Dendritic cell treated with granulocyte-macrophage colony-stimulating factor and Interleukin-4, amounts not matched to agents 40 ng/mL and 50 ng/mL, for 4 days (primary cell): ENCODE measurements at regions not wholly inside any gene's neighbourhood (a gene's known extent, or its start where the extent isn't known, plus 50 kb on each side); places are given as distances from the start of the nearest gene placed in this dataset.

ENCODE experiments used
- H3K27ac Mint-ChIP-seq: one replicate; pipeline ENCODE4 v1.8.0; 2022; ENCODE audit warnings: mild to moderate bottlenecking, mixed read lengths
- H3K27me3 Mint-ChIP-seq: one replicate; pipeline ENCODE4 v1.8.0; 2022; ENCODE audit warnings: mild to moderate bottlenecking, mixed read lengths
- H3K36me3 Mint-ChIP-seq: one replicate; pipeline ENCODE4 v1.8.0; 2022; ENCODE audit warnings: low read depth, mixed read lengths
- H3K4me1 Mint-ChIP-seq: one replicate; pipeline ENCODE4 v1.8.0; 2022; ENCODE audit warnings: low read depth, mixed read lengths
- H3K4me3 Mint-ChIP-seq: one replicate; pipeline ENCODE4 v1.8.0; 2022; ENCODE audit warnings: mild to moderate bottlenecking, moderate library complexity, mixed read lengths
- H3K9me3 Mint-ChIP-seq: one replicate; pipeline ENCODE4 v1.8.0; 2022; ENCODE audit warnings: mixed read lengths
- intact Hi-C: fragments of 100-400 bp; cut with micrococcal nuclease; formaldehyde crosslinking; loops from one replicate; pipeline ENCODE4 v1.15.0; 2022

DNA sequence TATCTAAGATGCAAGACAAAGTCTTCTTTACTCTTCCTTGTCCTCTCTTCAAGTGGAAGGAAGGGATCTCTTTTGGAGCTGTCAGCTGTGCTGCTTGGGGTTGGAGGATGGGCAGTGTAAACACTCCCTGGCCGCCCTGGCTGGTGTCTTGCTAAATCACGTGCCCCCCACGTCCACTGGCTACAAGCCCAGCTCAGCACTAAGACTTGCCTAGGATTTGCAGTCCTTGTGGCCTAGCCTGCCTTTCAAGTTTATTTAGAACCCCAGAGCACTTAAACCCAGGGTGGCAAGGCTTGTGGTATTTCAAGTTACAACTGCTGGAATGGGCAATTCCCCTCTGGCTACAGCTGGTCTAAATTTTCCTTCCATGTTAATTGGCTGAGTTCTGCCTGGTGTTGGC is 272.4 kb upstream of the MYO3A start:
- Mint-ChIP-seq H3K4me3 (no peak overlapping the region), H3K27ac (no peak overlapping the region), H3K9me3 (no peaks in the 10 kb centered on the region), H3K27me3 (no peaks in the 10 kb centered on the region), H3K36me3 (no peaks in the 10 kb centered on the region), H3K4me1 (no peaks in the 10 kb centered on the region)
- intact Hi-C loops, result no loop called here

DNA sequence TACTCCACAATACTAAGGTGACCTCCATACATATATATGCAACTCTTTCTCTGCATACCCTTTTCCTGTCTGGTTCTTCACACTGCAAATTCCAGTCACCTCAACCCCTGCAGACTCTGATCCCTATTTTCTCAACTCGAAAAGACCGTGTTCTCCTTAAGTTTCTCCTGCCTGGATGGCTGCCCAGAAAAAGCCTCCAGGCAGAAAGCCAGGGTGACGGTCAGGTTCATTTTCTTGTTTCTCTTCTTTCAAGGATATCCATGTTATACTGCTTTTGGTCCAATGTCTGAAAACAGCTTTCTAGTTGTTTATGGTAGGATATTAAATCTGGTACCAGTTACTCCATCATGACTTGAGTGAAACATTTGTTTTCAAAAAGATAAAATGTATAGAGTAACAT is 267.8 kb upstream of the MYO3A start:
- Mint-ChIP-seq H3K27me3 (no peaks in the 10 kb centered on the region), H3K4me3 (no peak overlapping the region), H3K36me3 (no peaks in the 10 kb centered on the region), H3K4me1 (no peaks in the 10 kb centered on the region), H3K9me3 (no peaks in the 10 kb centered on the region), H3K27ac (no peak overlapping the region)
- intact Hi-C loops, result no loop called here

DNA sequence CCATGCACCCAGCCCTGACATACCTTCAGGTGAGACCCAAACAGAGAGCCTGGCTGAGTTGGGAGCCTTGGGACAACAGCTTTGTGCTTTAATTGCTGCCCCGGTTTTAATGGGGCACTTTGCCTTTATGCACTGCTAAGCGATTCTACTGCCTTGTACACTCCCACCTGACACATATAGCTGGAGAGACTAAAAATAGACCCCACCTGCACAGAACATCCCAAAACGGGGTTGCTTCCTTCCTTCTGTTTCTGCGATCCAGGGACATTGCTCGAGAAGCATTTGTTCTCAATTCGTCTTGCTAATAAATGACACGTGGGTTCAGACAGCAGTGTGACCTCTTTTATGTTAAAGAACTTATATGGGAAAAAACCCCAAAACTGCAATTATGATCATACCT is 258.8 kb upstream of the MYO3A start:
- no peaks in the 10 kb centered on the region for H3K36me3 Mint-ChIP-seq

GRCh38 chr10:25675615-25676014 is 258.4 kb upstream of the MYO3A start:
- Mint-ChIP-seq H3K4me1 (no peaks in the 10 kb centered on the region), H3K9me3 (peaks cover 12% of the 10 kb centered on the region), H3K4me3 (no peak overlapping the region), H3K27me3 (no peaks in the 10 kb centered on the region), H3K36me3 (no peaks in the 10 kb centered on the region), H3K27ac (no peak overlapping the region)
- intact Hi-C loops, result no loop called here

More for the DNA sequence above, 258.8 kb upstream of the MYO3A start:
- Mint-ChIP-seq H3K4me3 (no peak overlapping the region), H3K4me1 (no peaks in the 10 kb centered on the region), H3K9me3 (peaks cover 12% of the 10 kb centered on the region), H3K27ac (no peak overlapping the region), H3K27me3 (no peaks in the 10 kb centered on the region)
- intact Hi-C loops, result no loop called here

- no peak overlapping the region for H3K4me3 Mint-ChIP-seq
- peaks cover 12% of the 10 kb centered on the region for H3K9me3 Mint-ChIP-seq
- intact Hi-C loops, result no loop called here
- no peaks in the 10 kb centered on the region for H3K4me1 Mint-ChIP-seq
- H3K36me3 Mint-ChIP-seq, result no peaks in the 10 kb centered on the region
- no peak overlapping the region for H3K27ac Mint-ChIP-seq
- no peaks in the 10 kb centered on the region for H3K27me3 Mint-ChIP-seq
Observed at GRCh38 chr10:25678220-25678619, 255.8 kb upstream of the MYO3A start.

- Mint-ChIP-seq H3K4me1 (no peaks in the 10 kb centered on the region), H3K4me3 (no peak overlapping the region), H3K27ac (no peak overlapping the region), H3K9me3 (peaks cover 10% of the 10 kb centered on the region), H3K27me3 (no peaks in the 10 kb centered on the region), H3K36me3 (no peaks in the 10 kb centered on the region)
- intact Hi-C loops, result no loop called here
Observed at GRCh38 chr10:25678666-25679065, 255.4 kb upstream of the MYO3A start.

GRCh38 chr10:25682203-25682851 is 251.7 kb upstream of the MYO3A start:
- Mint-ChIP-seq H3K9me3 (no peaks in the 10 kb centered on the region), H3K4me1 (no peaks in the 10 kb centered on the region), H3K27ac (no peak overlapping the region), H3K27me3 (no peaks in the 10 kb centered on the region), H3K36me3 (no peaks in the 10 kb centered on the region), H3K4me3 (no peak overlapping the region)
- intact Hi-C loops, result no loop called here

DNA sequence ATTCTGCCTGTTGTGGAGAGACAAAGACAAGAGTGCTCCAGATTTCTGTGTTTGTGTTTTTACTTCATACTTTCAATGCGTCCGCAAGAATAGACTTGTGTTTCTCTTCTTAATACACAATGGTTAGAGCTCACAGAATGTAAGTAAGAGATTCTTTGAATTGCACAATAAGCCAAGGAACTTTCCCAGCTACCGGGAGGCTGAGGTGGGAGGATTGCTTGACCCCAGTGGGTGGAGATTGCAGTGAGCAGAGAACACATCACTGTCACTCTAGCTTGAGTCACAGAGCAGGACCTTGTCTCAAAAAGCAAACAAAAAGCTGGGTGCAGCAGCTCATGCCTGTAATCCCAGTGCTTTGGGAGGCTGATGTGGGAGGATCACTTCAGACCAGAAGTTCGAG is 250.7 kb upstream of the MYO3A start:
- Mint-ChIP-seq H3K4me3 (no peak overlapping the region), H3K36me3 (no peaks in the 10 kb centered on the region), H3K27me3 (no peaks in the 10 kb centered on the region), H3K9me3 (no peaks in the 10 kb centered on the region), H3K27ac (no peak overlapping the region), H3K4me1 (no peaks in the 10 kb centered on the region)
- intact Hi-C loops, result no loop called here

DNA sequence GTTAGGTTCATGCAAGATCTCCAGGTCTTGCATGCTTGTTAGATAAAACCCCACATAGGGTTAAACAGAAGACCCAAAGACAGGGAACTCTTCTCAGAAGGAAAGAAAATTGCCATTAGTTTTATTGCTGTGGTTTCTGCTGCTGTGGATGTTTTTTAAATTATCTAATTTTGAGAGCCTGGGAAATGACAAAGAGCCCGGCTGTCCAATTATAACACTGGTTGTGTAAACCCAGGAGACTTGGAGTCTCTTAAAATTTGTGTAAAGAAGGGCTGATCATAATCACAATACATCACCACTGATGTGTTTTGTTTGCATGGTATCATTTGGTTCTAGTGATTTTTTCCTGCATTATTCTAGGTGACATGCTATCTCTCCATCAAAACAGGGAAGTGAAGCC is 246.5 kb upstream of the MYO3A start:
- H3K4me1 Mint-ChIP-seq, result no peaks in the 10 kb centered on the region
- H3K4me3 Mint-ChIP-seq, result no peak overlapping the region
- no peaks in the 10 kb centered on the region for H3K9me3 Mint-ChIP-seq
- intact Hi-C loops, result no loop called here
- H3K27me3 Mint-ChIP-seq, result peaks cover 1% of the 10 kb centered on the region
- no peak overlapping the region for H3K27ac Mint-ChIP-seq
- no peaks in the 10 kb centered on the region for H3K36me3 Mint-ChIP-seq

- H3K4me1 Mint-ChIP-seq, result no peaks in the 10 kb centered on the region
- intact Hi-C loops, result no loop called here
- H3K27me3 Mint-ChIP-seq, result peaks cover 1% of the 10 kb centered on the region
- H3K36me3 Mint-ChIP-seq, result no peaks in the 10 kb centered on the region
- H3K27ac Mint-ChIP-seq, result no peak overlapping the region
- H3K4me3 Mint-ChIP-seq, result no peak overlapping the region
- H3K9me3 Mint-ChIP-seq, result no peaks in the 10 kb centered on the region
Observed at GRCh38 chr10:25689346-25690100, 244.5 kb upstream of the MYO3A start.

- intact Hi-C loops, result no loop called here
- Mint-ChIP-seq H3K27ac (no peak overlapping the region), H3K27me3 (peaks cover 1% of the 10 kb centered on the region), H3K9me3 (no peaks in the 10 kb centered on the region), H3K4me1 (no peaks in the 10 kb centered on the region), H3K4me3 (no peak overlapping the region), H3K36me3 (no peaks in the 10 kb centered on the region)
Observed at GRCh38 chr10:25692761-25693160, 241.3 kb upstream of the MYO3A start.

GRCh38 chr10:25694206-25694933 is 239.7 kb upstream of the MYO3A start:
- H3K27ac Mint-ChIP-seq, result no peak overlapping the region

DNA sequence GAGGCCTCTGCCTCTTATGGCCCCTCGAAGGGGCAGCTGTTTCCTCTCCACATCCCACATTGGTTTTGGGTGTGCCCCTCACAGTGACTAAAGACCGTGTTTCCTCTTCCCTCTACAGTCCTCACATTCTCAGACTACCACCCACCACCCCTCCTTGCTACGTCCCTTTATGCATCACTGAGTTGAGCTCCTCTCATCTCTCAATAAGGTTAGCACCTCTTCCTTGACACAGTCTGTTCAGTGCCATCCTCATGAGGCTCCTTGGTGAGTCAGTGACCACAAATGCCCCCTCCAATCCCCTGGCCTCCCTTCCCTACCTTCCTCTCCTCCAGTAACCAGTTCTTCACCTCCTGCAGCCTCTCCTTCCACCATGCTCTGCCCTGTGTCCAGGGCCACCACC is 239.1 kb upstream of the MYO3A start:
- peaks cover under 1% of the 10 kb centered on the region for H3K27me3 Mint-ChIP-seq
- no peaks in the 10 kb centered on the region for H3K9me3 Mint-ChIP-seq
- H3K4me3 Mint-ChIP-seq, result no peak overlapping the region
- intact Hi-C loops, result no loop called here
- no peak overlapping the region for H3K27ac Mint-ChIP-seq
- no peaks in the 10 kb centered on the region for H3K36me3 Mint-ChIP-seq
- no peaks in the 10 kb centered on the region for H3K4me1 Mint-ChIP-seq

More at GRCh38 chr10:25694206-25694933, 239.7 kb upstream of the MYO3A start:
- intact Hi-C loops, result no loop called here
- Mint-ChIP-seq H3K9me3 (no peaks in the 10 kb centered on the region), H3K4me3 (no peak overlapping the region), H3K27me3 (peaks cover 1% of the 10 kb centered on the region), H3K36me3 (no peaks in the 10 kb centered on the region), H3K4me1 (no peaks in the 10 kb centered on the region)

GRCh38 chr10:25695586-25695985 is 238.4 kb upstream of the MYO3A start:
- no peak overlapping the region for H3K4me3 Mint-ChIP-seq
- no peaks in the 10 kb centered on the region for H3K9me3 Mint-ChIP-seq
- no peaks in the 10 kb centered on the region for H3K27me3 Mint-ChIP-seq
- no peaks in the 10 kb centered on the region for H3K36me3 Mint-ChIP-seq
- no peaks in the 10 kb centered on the region for H3K4me1 Mint-ChIP-seq
- intact Hi-C loops, result no loop called here
- no peak overlapping the region for H3K27ac Mint-ChIP-seq
